Mesodermal cell (in vitro differentiated cells): ENCODE measurements at regions not wholly inside any gene's neighbourhood (a gene's known extent, or its start where the extent isn't known, plus 50 kb on each side); places are given as distances from the start of the nearest gene placed in this dataset.

Source experiments
- H3K27ac ChIP-seq: 2 replicates; pipeline ENCODE4 v1.7.0; 2013; ENCODE audit warnings: mild to moderate bottlenecking, low read depth, low read length, moderate library complexity; ENCODE audit not compliant: severe bottlenecking
- H3K36me3 ChIP-seq: 2 replicates; pipeline ENCODE4 v1.7.1; 2013; ENCODE audit warnings: mild to moderate bottlenecking, low read length, moderate library complexity; ENCODE audit not compliant: control insufficient read depth, insufficient read depth
- H3K4me1 ChIP-seq: one replicate; pipeline ENCODE4 v1.7.1; 2013; ENCODE audit warnings: mild to moderate bottlenecking, low read length; ENCODE audit not compliant: insufficient read depth, control insufficient read depth, poor library complexity, severe bottlenecking
- H3K4me3 ChIP-seq: 2 replicates; pipeline ENCODE4 v1.7.0; 2013; ENCODE audit warnings: low read length, control low read depth, mild to moderate bottlenecking; ENCODE audit not compliant: insufficient read depth, poor library complexity, severe bottlenecking; ENCODE audit errors: extremely low read depth
- H3K9me3 ChIP-seq: 2 replicates; pipeline ENCODE4 v1.7.1; 2013; ENCODE audit warnings: mild to moderate bottlenecking, low read length, moderate library complexity; ENCODE audit not compliant: control insufficient read depth
- WGBS, 2 experiments: methylation state at CpG; one replicate each; pipeline ENCODE4 v1.1.5; 2013; ENCODE audit warnings: missing lambda C conversion rate in 2 of 2; ENCODE audit not compliant: insufficient coverage in 2 of 2; 5-methylcytosine and 5-hydroxymethylcytosine counted together

DNA sequence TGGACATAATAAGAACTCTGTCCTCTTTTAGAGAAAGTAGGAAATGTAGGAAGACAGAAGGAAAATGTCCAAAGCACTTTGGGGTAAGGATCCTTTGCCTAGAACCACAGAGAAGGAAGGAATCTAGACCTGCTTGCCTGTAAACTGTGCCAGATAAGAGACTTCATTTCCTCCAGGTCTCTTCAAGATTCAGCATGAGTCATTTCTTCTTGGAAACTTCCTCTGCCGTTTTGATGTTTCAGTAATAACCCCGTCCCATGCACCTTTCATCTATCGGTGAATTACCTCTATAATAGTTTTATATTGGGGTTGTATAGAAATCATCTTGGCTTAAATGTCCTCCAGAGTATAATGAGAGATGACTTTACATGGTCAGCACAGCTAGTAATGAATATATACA is 63.2 kb upstream of the LRATD1 start:
- no peak overlapping the region for H3K27ac ChIP-seq
- no peak overlapping the region for H3K4me3 ChIP-seq
- H3K9me3 ChIP-seq, result no peaks in the 10 kb centered on the region
- no peaks in the 10 kb centered on the region for H3K36me3 ChIP-seq
- 82% methylated on average over 2 of the region's 3 CpGs; no CpG with 5 or more reads in 1 of the 2 experiments for WGBS, 2 experiments
- H3K4me1 ChIP-seq, result peaks cover 20% of the 10 kb centered on the region

DNA sequence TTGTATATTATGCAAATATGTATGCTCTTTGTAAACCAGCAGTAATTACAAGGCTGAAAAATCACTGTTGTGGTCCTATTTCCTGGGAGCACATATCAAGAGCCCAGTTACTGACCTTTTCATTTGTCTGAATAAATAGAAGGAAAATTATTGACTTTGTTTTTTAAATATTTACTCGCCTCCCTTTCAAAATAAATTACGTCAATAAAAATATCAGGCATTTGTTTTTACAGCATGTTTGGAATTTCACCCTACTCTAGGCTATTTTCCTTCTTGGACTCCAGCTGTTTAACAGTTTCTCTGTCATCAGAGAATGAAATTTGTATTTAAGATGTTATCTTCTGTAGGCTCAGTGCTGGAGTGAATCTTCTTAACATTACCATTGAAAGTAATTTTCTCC is 59.9 kb upstream of the LRATD1 start:
- no peak overlapping the region for H3K4me3 ChIP-seq
- 100% methylated on average over 1 of the region's 2 CpGs; no CpG with 5 or more reads in 1 of the 2 experiments for WGBS, 2 experiments
- H3K4me1 ChIP-seq, result peaks cover 13% of the 10 kb centered on the region
- H3K9me3 ChIP-seq, result no peaks in the 10 kb centered on the region
- H3K36me3 ChIP-seq, result no peaks in the 10 kb centered on the region
- no peak overlapping the region for H3K27ac ChIP-seq

DNA sequence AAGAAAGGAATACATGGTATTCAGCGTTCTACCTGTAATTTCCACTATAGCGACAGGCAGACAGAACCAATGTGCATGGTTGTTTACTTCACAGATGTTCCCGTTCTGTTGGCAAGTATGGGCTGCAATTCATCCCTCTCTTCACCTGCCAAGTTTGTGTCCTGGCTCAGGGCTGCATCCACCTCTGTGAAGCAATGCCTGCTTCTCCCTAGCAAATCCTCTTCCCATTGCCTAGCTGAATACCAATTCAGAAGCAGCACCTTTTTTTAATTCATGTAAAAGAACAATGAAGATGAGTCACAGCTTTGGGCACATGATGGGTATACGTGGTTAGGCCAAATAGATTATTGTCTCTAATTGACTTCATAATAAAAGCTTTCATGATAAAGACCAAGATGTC is 54.7 kb upstream of the LRATD1 start:
- Histone ChIP-seq H3K4me1 (no peaks in the 10 kb centered on the region), H3K36me3 (no peaks in the 10 kb centered on the region), H3K27ac (no peak overlapping the region), H3K4me3 (no peak overlapping the region), H3K9me3 (no peaks in the 10 kb centered on the region)
- WGBS, 2 experiments, result 72 to 94% methylated on average over 2 to 3 of the region's 4 CpGs
